Keratinocyte (primary cell): ENCODE measurements at regions not wholly inside any gene's neighbourhood (a gene's known extent, or its start where the extent isn't known, plus 50 kb on each side); places are given as distances from the start of the nearest gene placed in this dataset.

ENCODE experiments used
- DNase-seq: peaks from one replicate; pipeline ENCODE4 v3.0.0-alpha.2; 2011; ENCODE audit warnings: low read depth, missing footprints, low spot score
- FAIRE-seq: peaks from 2 replicates; lab custom pipeline; 2011; peaks lifted over from hg19 to GRCh38; lab: Jason Lieb, UNC
- H2AFZ ChIP-seq: 2 replicates; pipeline ENCODE4 v1.6.0; 2012; ENCODE audit warnings: low read length, control low read depth, inconsistent platforms; ENCODE audit not compliant: control insufficient read depth
- H3K27ac ChIP-seq: 2 replicates; pipeline ENCODE4 v1.5.1; 2011; ENCODE audit warnings: low read length; ENCODE audit not compliant: control insufficient read depth, insufficient read depth
- H3K27me3 ChIP-seq: 3 replicates; pipeline ENCODE4 v1.6.0; 2011; ENCODE audit warnings: low read length; ENCODE audit not compliant: control insufficient read depth, insufficient read depth; ENCODE audit errors: extremely low read depth
- H3K36me3 ChIP-seq, 2 experiments: 2 replicates in 1 of 2; 3 replicates in 1 of 2; pipeline ENCODE4 v1.5.1; 2011; ENCODE audit warnings: low read length in 2 of 2, mild to moderate bottlenecking in 1 of 2; ENCODE audit not compliant: control insufficient read depth in 2 of 2, insufficient read depth in 2 of 2; ENCODE audit errors: extremely low read depth in 1 of 2
- H3K4me1 ChIP-seq: 3 replicates; pipeline ENCODE4 v1.5.1; 2011; ENCODE audit warnings: low read length; ENCODE audit not compliant: control insufficient read depth, insufficient read depth; ENCODE audit errors: extremely low read depth
- H3K4me2 ChIP-seq: 3 replicates; pipeline ENCODE4 v1.6.0; 2011; ENCODE audit warnings: low read depth, low read length; ENCODE audit not compliant: control insufficient read depth, insufficient read depth; ENCODE audit errors: extremely low read depth
- H3K4me3 ChIP-seq, 3 experiments: fragments of 200-600 bp in 1 of 3; sonication (generic) in 1 of 3; 2 replicates in 2 of 3; 3 replicates in 1 of 3; pipeline ENCODE4 v1.5.1; 2011 to 2016; ENCODE audit warnings: low read length in 3 of 3, mild to moderate bottlenecking in 3 of 3, control low read depth in 2 of 3, inconsistent platforms in 1 of 3, low read depth in 1 of 3, mixed read lengths in 1 of 3, mixed run types in 1 of 3, moderate library complexity in 1 of 3; ENCODE audit not compliant: control insufficient read depth in 2 of 3, insufficient read depth in 2 of 3; ENCODE audit errors: extremely low read depth in 1 of 3
- H3K79me2 ChIP-seq: 2 replicates; pipeline ENCODE4 v1.6.0; 2012; ENCODE audit warnings: low read length; ENCODE audit not compliant: control insufficient read depth, insufficient read depth
- H3K9ac ChIP-seq: 3 replicates; pipeline ENCODE4 v1.6.0; 2011; ENCODE audit warnings: low read length; ENCODE audit not compliant: control insufficient read depth, insufficient read depth; ENCODE audit errors: extremely low read depth
- H3K9me1 ChIP-seq: 3 replicates; pipeline ENCODE4 v1.6.0; 2011; ENCODE audit warnings: low read length; ENCODE audit not compliant: control insufficient read depth, insufficient read depth; ENCODE audit errors: extremely low read depth
- H3K9me3 ChIP-seq: 2 replicates; pipeline ENCODE4 v1.5.1; 2012; ENCODE audit warnings: low read depth, low read length; ENCODE audit not compliant: control insufficient read depth
- H4K20me1 ChIP-seq: 3 replicates; pipeline ENCODE4 v1.6.0; 2011; ENCODE audit warnings: low read length; ENCODE audit not compliant: control insufficient read depth, insufficient read depth; ENCODE audit errors: extremely low read depth
- CTCF ChIP-seq, 3 experiments: IDR thresholded peaks in 1 of 3; conservative IDR thresholded peaks in 1 of 3; optimal IDR thresholded peaks in 1 of 3; 2 replicates in 2 of 3; 3 replicates in 1 of 3; pipeline versions ENCODE3 to v1.5.1; 2011; ENCODE audit warnings: low read length in 3 of 3, mild to moderate bottlenecking in 3 of 3, moderate library complexity in 2 of 3, control low read depth in 1 of 3, inconsistent platforms in 1 of 3; ENCODE audit not compliant: insufficient read depth in 2 of 3; ENCODE audit errors: extremely low read depth in 1 of 3
- EZH2 ChIP-seq: IDR thresholded peaks from one replicate; pipeline ENCODE4 v1.6.1; 2012; ENCODE audit warnings: inconsistent platforms, mild to moderate bottlenecking, low read length, moderate library complexity
- dilution Hi-C: fragments of 300-500 bp; cut with MboI; formaldehyde crosslinking; loops from one replicate; pipeline ENCODE4 v1.7.0; 2020; ENCODE audit warnings: low sequenced_read_pairs; ENCODE audit not compliant: extremely low pct_ligation_motif_present

GRCh38 chr6:48041894-48042293 lies 69.1 kb downstream of the PTCHD4 start:
- Histone ChIP-seq H3K36me3 (no peaks in the 10 kb centered on the region), H3K9me1 (no peaks in the 10 kb centered on the region), H3K4me1 (no peaks in the 10 kb centered on the region), H3K4me2 (no peak overlapping the region), H3K27ac (no peak overlapping the region), H3K9me3 (no peaks in the 10 kb centered on the region), H4K20me1 (no peaks in the 10 kb centered on the region), H3K27me3 (no peaks in the 10 kb centered on the region), H3K4me3 (no peak overlapping the region), H3K79me2 (no peaks in the 10 kb centered on the region), H3K9ac (no peak overlapping the region), H2AFZ (no peak overlapping the region)
- dilution Hi-C loops = no loop called here
- no peak for DNase-seq
- FAIRE-seq = no peak
- TF ChIP-seq EZH2 (no peak), CTCF (optimal IDR thresholded peaks at IDR 0.05 in 1 of 3, IDR thresholded peaks at IDR 0.05 in 1 of 3, conservative IDR thresholded peaks at IDR 0.05 in 1 of 3; ENCODE audit: extremely low read depth in 1 of 3, insufficient read depth in 2 of 3, low read length in 3 of 3) (no peak)

- Histone ChIP-seq H3K9ac (no peak overlapping the region), H3K27me3 (no peaks in the 10 kb centered on the region), H3K79me2 (no peaks in the 10 kb centered on the region), H3K4me1 (no peaks in the 10 kb centered on the region), H3K36me3 (no peaks in the 10 kb centered on the region), H2AFZ (no peak overlapping the region), H3K4me3 (no peak overlapping the region), H3K27ac (no peak overlapping the region), H3K9me3 (no peaks in the 10 kb centered on the region), H3K4me2 (no peak overlapping the region), H4K20me1 (no peaks in the 10 kb centered on the region), H3K9me1 (no peaks in the 10 kb centered on the region)
- TF ChIP-seq CTCF (optimal IDR thresholded peaks at IDR 0.05 in 1 of 3, IDR thresholded peaks at IDR 0.05 in 1 of 3, conservative IDR thresholded peaks at IDR 0.05 in 1 of 3; ENCODE audit: extremely low read depth in 1 of 3, insufficient read depth in 2 of 3, low read length in 3 of 3) (no peak), EZH2 (no peak)
- no peak for FAIRE-seq
- dilution Hi-C loops = no loop called here
- DNase-seq = no peak
Observed at GRCh38 chr6:48037946-48038345, 73.1 kb downstream of the PTCHD4 start.
